Eye (tissue), 1 donor: ENCODE measurements at regions not wholly inside any gene's neighbourhood (a gene's known extent, or its start where the extent isn't known, plus 50 kb on each side); places are given as distances from the start of the nearest gene placed in this dataset.
"Not testable (repeated sequence)": the region's sequence is repeated elsewhere in the genome, so short reads cannot be mapped to it uniquely, and the experiment has no call there.

Experiments used
- DNase-seq: peaks from one replicate; pipeline ENCODE4 v3.0.0-alpha.2; 2015

DNA sequence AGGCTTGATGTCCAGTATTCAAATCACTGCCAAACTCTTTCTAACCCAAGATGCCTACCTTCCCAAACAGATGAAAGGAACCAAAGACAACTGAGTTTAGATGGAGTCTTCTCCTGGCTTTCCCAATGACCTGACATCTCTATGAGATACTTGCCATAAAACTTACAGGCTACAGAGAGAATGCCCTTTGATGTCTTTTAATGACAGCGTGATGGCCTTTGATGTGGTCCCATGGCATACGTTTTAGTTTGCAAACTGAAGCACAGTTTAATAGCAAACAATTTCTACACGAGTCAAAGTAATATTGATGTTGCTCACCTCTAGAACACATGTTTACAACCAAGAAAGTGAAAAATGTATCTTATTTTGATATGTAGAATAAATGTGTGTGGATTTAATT is 73.2 kb downstream of the ZIC4 start:
- no peak for DNase-seq

DNA sequence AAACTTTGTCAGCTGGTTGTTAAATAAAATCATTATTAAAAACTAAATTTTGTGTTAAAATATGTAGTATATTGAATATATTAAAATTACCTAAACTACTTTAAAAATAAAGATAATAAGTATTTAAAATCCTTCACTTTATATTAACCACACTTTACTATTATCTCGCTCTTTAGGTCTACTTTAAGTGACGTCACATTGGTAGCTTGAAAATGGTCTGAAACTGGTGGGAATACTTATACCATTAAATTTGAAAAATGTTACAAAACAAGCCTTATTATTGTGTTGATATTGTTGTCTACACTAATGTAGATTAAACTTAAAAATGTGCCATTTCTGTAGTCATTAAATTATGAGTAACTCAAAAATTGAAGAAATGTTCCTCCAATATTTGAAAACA is 77.6 kb downstream of the ZIC4 start:
- DNase-seq = no peak

DNA sequence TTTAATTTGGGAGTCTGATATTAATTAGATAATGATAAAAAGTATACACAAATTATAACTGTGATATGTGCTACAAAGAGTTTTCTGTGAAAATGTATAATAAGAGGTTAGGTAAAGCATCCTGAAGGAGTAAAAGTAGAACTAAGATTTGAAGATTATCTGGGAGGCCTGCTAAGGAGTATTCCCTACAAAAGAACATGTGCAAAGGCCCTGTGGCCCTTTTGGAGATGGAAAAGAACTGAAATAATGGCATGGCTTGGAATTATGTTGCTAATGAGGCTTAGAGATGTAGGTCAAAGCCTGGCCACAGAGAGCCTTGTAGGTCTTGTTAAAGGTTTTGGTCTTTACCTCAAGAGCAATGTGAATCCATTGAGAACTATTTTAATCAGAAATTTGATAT is 82.0 kb downstream of the ZIC4 start:
- DNase-seq = no peak

DNA sequence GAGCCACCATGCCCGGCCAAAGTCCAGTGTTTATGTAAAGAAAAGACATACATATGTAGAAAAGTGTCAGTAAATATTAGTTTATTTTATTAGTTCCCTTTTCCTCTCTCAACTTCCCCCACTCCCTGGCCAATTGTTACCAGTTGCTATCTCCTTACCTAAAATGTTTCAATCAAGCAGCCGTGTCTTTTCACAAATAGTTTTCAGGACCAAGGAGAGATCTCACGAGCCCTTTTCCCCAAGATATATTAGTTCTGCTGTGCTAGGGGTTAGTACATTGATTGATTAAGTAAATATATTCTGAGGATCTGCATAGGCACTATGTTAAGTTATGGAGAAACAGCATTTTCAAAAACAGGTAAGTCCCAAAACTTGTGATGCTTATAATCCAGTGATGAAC is 87.4 kb downstream of the ZIC4 start:
- no peak for DNase-seq

DNA sequence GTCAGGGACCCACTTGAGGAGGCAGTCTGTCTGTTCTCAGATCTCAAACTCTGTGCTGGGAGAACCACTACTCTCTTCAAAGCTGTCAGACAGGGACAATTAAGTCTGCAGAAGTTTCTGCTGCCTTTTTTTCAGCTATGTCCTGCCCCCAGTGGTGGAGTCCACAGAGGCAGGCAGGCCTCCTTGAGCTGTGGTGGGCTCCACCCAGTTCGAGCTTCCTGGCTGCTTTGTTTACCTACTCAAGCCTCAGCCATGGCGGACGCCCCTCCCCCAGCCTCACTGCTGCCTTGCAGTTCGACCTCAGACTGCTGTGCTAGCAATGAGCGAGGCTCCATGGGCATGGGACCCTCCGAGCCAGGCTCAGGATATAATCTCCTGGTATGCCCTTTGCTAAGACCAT is 89.3 kb downstream of the ZIC4 start:
- DNase-seq = not testable (repeated sequence)

DNA sequence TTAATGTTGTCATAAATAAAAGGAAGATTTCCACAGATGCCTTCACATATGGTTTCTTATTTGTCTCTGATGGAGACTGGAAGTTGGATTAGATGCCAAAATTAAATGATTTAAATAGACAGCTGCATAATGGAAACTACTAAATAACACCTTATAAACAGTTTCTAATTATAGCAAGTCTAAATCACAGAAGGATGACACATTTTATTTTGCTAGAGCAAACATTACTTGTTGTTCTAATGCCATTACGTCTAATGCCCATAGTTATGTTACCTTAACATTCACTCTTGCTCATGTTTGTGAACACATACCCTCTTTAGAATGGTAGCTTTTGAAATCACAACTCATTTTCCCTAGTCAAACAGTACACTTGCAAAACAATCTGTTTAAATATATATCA is 92.8 kb downstream of the ZIC4 start:
- DNase-seq = no peak

DNA sequence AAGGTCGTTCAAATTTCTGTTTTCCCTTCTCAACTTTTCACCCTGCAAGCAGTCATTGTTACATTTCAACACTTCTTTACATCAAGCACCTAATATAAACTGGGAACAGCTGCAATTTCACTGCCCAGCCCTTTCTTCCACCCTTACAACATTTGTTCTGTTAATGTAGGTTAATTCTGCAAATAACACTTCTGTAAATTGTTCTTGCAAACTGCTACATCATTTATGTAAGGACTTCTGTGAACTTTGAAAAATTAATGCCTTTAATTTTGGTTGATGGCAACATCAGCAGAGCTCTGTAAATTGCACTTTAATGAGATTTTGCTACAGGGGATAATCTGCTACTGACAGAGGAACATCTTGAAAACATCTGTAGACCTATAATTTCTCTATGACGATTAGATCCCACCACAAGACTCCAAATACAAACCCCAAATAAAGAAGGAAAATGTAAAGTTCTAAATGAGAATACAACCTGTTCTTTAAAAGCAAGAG is 93.5 kb downstream of the ZIC4 start:
- DNase-seq = no peak

DNA sequence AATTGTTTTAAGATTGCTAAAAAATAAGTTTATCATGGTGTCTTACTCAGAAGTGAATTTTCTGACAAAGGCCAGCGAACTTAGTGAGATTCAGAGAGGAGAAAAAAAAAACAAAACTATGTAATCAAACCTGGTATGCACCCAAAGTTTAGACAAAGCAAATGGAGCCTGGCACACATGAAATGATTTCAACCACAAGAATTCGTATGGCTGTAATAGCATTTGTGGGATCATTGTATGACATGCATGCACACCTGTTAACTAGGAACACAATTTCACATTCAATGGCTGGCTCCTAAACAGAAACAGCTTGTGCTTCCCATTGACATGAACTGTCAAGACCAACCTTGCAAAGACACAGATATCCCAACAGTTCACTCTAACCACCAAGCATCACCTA is 94.6 kb downstream of the ZIC4 start:
- no peak for DNase-seq

DNA sequence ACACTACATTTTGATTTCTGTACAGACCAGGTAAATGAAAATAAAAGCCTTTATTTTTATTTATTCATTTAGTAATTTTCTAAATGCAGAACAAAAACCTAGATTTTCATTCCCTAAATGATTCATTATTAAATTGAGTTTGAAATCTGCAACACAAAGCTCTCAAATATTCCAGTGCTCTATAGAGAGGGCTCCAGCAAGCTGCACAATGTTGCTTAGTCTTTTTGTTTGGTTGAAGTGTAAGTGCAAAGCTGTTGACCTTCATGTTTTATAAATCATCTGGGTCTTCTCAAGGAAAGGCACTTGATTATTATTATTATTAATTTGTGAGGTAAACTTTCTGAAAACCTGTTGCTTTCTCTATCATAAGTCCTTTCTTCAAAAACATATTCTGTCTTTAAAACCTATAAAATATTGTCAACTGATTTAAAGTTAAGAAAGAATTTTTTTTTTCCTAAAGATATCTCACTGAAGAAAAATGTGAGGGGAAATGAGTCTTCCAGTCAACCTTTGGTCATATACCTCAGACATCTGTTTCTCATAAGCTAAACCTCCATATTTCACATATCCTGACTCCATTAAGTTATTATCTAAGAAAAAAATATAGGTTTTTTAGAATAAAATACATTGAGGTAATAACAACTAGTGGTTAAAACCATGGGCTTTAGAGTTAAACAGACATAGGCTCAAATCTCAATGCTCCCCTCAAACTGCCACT is 100.7 kb downstream of the ZIC4 start:
- DNase-seq = no peak

DNA sequence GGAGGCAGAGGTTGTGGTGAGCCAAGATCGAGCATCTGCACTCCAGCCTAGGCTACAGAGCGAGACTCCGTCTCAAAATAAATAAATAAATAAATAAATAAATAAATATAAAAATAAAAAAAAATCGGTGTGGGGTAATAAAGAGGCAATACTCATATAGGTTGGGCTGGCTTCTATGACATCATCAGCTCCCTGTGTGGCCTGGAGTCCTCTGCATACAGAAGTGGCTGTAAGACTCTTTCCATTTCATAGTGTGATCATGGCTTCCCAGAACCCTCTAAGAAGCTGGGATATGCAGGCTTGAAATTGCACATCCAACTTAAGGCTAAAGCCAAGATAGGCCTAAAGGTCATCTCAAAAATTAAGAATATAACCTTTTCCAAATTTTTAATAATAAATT is 101.6 kb downstream of the ZIC4 start:
- no peak for DNase-seq

DNA sequence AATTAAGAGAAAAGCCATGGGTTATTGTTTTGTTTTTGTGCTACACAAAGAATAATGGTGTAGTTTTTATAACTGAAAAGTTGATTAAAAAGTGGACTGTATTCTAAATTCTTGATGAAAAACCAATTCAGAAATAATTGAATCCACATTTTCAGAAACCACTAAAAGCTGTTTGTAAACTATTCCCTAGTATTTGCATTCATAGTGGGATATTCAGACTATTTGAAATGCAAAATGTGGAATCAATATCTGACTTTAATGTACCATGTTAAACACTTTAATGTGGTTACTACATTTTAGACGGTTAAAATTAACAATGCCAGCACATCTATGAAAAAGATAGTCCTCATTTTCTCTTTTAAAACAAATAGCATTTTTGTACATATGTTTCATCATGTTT is 104.6 kb downstream of the ZIC4 start:
- peak; percentile 17 for DNase-seq

DNA sequence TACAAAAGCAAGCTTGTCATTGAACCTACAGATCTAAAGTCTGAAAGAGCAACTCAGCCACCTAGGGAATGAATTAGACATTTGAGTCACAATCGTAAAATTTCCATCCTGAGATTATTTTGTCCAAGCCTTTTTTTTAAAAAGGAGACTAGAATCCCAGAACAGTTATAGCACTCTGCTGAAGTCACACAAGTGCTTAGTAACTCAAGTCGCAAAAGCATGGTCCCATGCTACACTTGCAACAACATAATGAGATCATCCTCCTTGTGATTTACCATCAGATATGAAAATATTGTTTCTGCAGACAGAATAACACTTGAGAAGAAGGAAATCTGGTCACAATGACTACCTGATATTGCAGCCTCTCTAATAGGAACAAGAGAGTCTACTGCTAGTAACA is 106.7 kb downstream of the ZIC4 start:
- no peak for DNase-seq

DNA sequence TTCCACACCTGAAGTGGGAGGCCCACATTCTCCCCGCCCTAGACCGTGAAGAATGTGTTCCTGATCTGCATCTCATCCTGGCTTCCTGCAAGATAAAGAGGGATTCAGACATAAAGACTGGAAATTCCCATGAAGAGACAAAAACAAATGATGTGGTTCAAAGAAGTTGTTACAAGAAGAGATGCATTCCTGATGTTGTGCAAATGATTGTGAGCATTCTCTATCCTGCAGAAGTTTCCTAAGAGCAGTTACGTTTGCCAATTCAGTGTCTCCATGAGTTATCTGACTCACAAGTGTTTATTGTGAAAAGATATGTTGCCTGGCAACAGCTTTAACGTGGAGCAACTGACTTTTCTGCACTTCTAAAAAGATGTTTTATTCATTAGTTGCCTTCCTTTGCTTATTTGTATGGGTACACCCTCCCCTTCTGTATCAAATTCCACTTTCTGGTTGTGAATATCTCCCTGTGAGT is 107.8 kb downstream of the ZIC4 start:
- DNase-seq = peak; percentile 72

DNA sequence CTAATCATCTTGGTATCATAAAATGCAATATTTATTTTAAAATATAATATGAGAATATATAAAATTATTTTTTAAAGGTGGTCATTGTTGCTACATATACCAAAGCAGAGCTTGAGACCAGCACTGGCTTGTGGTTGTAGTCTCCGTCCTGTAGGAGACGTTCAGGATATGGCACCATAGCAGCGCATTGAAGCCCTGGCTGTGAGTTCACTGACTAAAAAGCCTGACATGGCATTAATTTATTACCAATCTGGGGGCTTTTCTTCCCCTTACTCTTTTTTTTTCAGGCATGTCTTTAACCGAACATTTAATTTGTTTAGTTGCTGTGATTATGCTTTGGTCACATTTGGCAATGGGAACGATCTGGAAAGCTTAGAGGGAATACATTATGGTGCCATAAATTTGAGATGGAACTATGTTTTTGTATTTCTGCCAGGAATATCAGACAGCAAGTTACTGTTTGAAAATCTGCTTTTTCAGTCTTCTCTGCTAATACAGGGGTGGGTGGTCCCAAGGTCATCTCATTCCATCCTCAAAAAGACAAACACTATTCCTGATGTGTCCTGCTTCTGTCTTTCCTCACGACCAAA is 108.5 kb downstream of the ZIC4 start:
- DNase-seq = peak; percentile 7

DNA sequence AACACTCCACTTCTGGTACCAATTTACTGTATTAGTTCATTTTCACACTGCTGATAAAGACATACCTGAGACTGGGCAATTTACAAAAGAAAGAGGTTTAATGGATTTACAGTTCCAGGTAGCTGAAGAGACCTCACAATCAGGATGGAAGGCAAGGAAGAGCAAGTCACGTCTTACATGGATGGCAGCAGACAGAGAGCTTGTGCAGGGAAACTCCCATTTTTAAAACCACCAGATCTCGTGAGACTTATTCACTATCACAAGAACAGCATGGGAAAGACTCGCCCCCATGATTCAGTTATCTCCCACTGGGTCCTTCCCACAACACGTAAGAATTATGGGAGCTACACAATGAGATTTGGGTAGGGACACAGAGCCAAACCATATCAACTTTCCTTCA is 119.0 kb downstream of the ZIC4 start:
- not testable (repeated sequence) for DNase-seq

DNA sequence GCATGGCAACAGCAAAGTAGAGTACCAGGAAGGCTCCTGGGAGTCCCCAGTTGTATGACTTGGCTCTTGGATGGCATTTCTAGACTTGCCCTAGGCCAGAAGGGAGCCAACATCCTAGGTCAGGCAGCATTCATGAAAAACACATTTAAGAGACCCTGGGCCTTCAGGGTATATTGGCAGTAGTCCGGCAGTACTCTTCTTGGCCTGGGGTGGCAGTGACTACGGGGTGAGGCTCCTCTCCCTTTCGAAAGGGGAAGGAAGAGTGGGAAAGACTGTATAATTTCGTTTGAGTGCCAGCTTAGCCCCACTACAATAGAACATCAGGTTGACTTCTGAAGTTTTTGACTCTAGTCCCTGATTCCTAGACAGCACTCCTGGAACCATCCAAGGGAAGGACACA is 136.4 kb downstream of the ZIC4 start:
- no peak for DNase-seq

DNA sequence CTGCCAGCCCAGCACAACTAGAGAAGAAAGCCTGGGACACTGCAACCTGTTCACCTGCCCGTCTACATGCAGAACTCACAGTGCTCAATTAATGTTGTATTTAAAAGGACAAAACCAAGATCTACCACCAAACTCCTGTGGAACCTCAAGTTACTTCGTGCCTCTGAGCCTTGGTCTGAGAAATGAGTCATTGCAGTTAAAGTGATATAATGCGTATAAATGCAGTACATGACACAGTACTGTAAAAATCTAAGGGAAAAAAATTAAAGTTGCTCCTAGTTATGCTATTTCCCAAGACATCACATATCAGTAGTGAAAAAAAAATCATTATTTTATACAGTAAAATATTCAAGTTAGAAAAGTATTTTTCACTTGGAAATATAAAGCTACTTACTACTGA is 138.9 kb downstream of the ZIC4 start:
- no peak for DNase-seq

DNA sequence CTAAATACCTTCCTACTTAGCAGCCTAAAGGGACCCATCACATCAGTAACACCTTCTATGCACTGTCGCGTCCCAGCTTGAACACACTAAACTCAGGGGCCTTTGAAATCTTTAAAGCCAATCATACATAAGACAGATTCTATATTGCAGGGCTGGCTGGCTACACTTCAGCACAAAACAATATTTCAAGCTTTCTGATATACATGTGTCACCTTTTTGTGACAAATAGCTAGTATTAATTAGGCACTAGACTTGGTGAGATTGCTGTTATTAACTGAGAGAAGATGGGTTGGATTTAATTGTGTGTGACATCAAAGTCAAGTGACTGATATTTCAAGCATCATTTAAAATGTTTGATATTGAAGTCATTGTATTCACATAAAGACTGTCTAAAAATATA is 148.4 kb downstream of the ZIC4 start:
- DNase-seq = peak; percentile 3

DNA sequence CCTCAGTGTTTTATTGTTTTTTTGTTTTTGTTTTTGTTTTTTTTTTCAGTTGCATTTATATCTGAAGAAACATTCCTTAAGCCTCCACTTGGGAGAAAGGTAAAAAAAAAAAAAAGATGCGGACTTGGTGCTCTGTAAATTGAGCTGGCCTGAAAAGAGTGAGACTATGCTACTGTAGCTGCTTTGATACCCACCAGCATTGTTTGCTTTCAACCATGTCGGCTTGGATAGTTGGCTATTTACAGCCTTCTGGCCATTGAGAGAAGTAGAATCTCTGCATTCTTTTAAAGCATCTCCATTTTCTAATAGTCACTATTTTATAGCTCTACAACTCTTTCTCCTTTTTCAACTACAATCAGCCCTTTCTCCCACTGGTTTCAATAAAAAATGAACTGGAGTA is 149.6 kb downstream of the ZIC4 start:
- no peak for DNase-seq

DNA sequence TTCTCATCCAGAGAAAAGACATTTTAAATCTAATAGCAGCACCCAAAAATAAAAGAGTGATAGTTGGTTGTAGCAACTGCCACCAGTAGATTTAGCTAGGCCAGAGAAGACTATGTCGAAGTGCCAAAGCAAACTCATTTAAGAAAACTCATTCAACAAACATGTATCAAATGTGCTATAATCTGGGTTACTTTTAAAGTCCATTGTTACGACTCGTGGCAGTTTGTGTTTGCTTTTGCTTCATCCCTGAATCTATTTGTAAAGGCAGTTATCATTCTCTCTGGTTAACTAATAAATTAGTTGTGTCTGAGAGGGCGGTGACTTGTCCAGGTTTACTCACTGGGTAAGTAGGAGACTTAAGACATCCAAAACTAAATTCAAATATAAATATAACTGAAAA is 159.4 kb downstream of the ZIC4 start:
- DNase-seq = no peak

DNA sequence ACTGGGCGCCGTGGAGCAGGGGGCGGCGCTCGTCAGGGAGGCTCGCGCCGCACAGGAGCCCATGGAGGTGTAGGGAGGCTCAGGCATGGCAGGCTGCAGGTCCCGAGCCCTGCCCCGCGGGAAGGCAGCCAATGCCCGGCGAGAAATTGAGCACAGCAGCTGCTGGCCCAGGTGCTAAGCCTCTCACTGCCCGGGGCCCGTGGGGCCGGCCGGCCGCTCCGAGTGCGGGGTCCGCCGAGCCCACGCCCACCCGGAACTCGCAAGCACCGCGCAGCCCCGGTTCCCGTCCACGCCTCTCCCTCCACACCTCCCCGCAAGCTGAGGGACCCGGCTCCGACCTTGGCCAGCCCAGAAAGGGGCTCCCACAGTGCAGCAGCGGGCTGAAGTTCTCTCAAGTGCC is 160.7 kb downstream of the ZIC4 start:
- not testable (repeated sequence) for DNase-seq

DNA sequence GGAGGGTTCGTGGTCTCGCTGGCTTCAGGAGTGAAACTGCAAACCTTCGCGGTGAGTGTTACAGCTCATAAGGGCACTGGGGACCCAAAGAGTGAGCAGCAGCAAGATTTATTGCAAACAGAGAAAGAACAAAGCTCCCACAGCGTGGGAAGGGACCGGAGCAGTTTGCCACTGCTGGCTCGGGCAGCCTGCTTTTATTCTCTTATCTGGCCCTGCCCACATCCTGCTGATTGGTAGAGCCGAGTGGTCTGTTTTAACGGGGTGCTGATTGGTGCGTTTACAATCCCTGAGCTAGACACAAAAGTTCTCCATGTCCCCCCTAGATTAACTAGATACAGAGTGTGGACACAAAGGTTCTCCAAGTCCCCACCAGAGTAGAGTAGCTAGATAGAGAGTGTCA is 161.3 kb downstream of the ZIC4 start:
- DNase-seq = not testable (repeated sequence)

DNA sequence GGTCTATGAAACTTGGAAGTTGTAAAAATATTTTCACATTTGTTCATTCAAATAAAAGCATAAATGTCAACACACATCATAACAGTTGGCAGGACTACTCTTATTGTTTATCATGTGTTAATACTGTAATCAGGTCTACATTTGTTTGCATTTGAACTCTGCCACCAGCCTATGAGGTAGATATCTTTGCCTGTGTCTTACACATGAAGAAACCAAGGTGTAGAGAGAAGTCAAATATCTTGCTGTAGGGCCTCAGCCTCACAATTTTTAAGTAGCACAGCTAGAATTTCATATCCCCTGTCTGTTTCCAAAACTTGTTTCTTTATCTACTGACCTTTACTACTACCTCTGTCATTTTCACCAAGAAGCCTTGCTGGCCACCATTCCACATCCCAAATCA is 161.9 kb downstream of the ZIC4 start:
- no peak for DNase-seq

DNA sequence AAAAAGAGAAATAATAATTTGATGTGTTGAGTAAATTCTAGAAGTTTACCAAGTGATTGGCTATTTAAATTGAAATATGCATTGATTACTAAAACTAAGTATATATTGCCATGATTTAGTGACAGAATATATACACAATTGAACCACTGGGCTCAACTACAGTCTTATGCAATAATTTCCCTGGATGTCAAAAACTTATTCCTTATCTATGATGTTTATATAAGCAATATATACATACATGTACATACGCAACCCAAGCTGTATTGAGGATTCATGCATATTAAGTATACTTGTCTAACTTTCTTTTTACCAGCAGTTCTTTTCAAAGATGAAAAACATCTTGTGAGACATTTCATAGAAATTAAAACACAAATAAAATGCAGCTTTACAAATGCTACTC is 165.8 kb downstream of the ZIC4 start:
- no peak for DNase-seq

DNA sequence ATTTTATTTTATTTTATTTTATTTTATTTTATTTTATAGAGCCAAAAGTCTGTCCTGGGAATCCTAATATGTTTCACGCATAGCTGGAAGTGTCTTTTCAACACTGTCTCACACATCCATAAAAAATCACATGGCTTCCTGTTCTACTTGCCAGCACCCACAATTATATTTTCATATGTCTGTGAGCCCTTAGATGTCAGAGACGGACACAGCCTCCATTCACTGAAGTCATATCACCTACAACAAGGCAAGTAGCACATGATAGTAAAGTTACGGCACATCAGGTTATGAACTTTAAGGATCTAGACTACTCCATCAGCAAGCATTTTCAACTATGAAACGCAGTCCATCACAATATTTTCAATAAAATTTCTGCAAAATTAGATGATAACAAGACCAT is 168.4 kb downstream of the ZIC4 start:
- DNase-seq = no peak
